ENCODE measurements at regions not wholly inside any gene's neighbourhood (a gene's known extent, or its start where the extent isn't known, plus 50 kb on each side); places are given as distances from the start of the nearest gene placed in this dataset.

DNA sequence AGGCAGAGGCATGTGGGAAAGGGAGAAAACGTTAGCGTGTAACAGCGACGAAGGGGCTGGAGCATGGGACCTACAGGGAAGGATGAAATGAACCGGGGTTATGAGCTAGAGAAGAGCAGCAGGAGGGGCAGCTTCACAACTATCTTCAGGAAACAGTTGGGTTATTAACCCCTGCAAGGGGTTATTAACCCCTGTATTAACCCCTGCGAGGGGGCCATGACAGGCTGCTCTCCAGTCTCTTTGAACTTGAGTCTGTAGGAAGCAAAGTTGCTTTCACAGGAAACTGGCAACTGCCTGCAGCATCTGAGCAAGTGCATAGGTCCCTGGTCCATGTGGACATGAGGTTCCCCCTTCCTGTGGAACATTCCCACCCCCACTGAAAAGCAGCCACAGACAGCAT, 119.2 kb upstream of the CRHR1 start:
- TF ChIP-seq, protein P1, sequence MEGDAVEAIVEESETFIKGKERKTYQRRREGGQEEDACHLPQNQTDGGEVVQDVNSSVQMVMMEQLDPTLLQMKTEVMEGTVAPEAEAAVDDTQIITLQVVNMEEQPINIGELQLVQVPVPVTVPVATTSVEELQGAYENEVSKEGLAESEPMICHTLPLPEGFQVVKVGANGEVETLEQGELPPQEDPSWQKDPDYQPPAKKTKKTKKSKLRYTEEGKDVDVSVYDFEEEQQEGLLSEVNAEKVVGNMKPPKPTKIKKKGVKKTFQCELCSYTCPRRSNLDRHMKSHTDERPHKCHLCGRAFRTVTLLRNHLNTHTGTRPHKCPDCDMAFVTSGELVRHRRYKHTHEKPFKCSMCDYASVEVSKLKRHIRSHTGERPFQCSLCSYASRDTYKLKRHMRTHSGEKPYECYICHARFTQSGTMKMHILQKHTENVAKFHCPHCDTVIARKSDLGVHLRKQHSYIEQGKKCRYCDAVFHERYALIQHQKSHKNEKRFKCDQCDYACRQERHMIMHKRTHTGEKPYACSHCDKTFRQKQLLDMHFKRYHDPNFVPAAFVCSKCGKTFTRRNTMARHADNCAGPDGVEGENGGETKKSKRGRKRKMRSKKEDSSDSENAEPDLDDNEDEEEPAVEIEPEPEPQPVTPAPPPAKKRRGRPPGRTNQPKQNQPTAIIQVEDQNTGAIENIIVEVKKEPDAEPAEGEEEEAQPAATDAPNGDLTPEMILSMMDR (IDR thresholded peaks at IDR 0.05), result no peak
- TF ChIP-seq POLR2A (IDR thresholded peaks at IDR 0.05) (no peak), EP300 (IDR thresholded peaks at IDR 0.05) (no peak), POLR2AphosphoS5 (IDR thresholded peaks at IDR 0.05) (no peak)

All from upper lobe of left lung (tissue), 4 donors.